Neutrophil (primary cell): ENCODE measurements at regions not wholly inside any gene's neighbourhood (a gene's known extent, or its start where the extent isn't known, plus 50 kb on each side); places are given as distances from the start of the nearest gene placed in this dataset.

Experiments used
- H3K27ac ChIP-seq: fragments of 200-600 bp; sonication (generic); 2 replicates; pipeline ENCODE4 v1.5.1; 2016; ENCODE audit warnings: mild to moderate bottlenecking, moderate library complexity
- H3K27me3 ChIP-seq: fragments of 200-600 bp; sonication (generic); 2 replicates; pipeline ENCODE4 v1.6.0; 2016; ENCODE audit warnings: mild to moderate bottlenecking
- H3K36me3 ChIP-seq: fragments of 200-600 bp; sonication (generic); 2 replicates; pipeline ENCODE4 v1.5.1; 2017
- H3K4me1 ChIP-seq, 2 experiments: fragments of 200-600 bp in 1 of 2; sonication (generic) in 1 of 2; 1 replicate in 1 of 2; 2 replicates in 1 of 2; pipeline versions ENCODE4 v1.5.1 to v1.6.1; 2013 to 2016; ENCODE audit warnings: low read depth in 1 of 2, low read length in 1 of 2, mild to moderate bottlenecking in 1 of 2, moderate library complexity in 1 of 2; ENCODE audit not compliant: control insufficient read depth in 1 of 2, insufficient read depth in 1 of 2
- H3K4me3 ChIP-seq, 2 experiments: fragments of 200-600 bp in 1 of 2; sonication (generic) in 1 of 2; 1 replicate in 1 of 2; 2 replicates in 1 of 2; pipeline ENCODE4 v1.5.1; 2013 to 2016; ENCODE audit warnings: low read depth in 1 of 2, low read length in 1 of 2, mild to moderate bottlenecking in 1 of 2, moderate library complexity in 1 of 2
- H3K9me3 ChIP-seq: fragments of 200-600 bp; sonication (generic); 2 replicates; pipeline ENCODE4 v1.5.1; 2016
- CTCF ChIP-seq: fragments of 200-600 bp; sonication (generic); IDR thresholded peaks from 2 replicates; pipeline ENCODE4 v1.5.1; 2016; ENCODE audit warnings: antibody characterized with exemption

GRCh38 chr1:14439015-14439414 lies 159.5 kb upstream of the KAZN start:
- Histone ChIP-seq H3K4me1 (no peaks in the 10 kb centered on the region), H3K4me3 (no peak overlapping the region), H3K27me3 (no peaks in the 10 kb centered on the region), H3K27ac (no peak overlapping the region), H3K36me3 (no peaks in the 10 kb centered on the region), H3K9me3 (no peaks in the 10 kb centered on the region)
- TF ChIP-seq CTCF, result no peak

GRCh38 chr1:14440166-14440565 lies 158.3 kb upstream of the KAZN start:
- H3K4me3 ChIP-seq, result no peak overlapping the region
- no peaks in the 10 kb centered on the region for H3K9me3 ChIP-seq
- no peaks in the 10 kb centered on the region for H3K4me1 ChIP-seq
- no peak overlapping the region for H3K27ac ChIP-seq
- H3K36me3 ChIP-seq, result no peaks in the 10 kb centered on the region
- TF ChIP-seq CTCF, result no peak
- H3K27me3 ChIP-seq, result no peaks in the 10 kb centered on the region

GRCh38 chr1:14440731-14441130 lies 157.8 kb upstream of the KAZN start:
- H3K27me3 ChIP-seq, result no peaks in the 10 kb centered on the region
- H3K36me3 ChIP-seq, result no peaks in the 10 kb centered on the region
- no peak for TF ChIP-seq CTCF
- H3K4me3 ChIP-seq, result no peak overlapping the region
- no peak overlapping the region for H3K27ac ChIP-seq
- no peaks in the 10 kb centered on the region for H3K4me1 ChIP-seq
- no peaks in the 10 kb centered on the region for H3K9me3 ChIP-seq

- H3K27me3 ChIP-seq, result no peaks in the 10 kb centered on the region
- TF ChIP-seq CTCF, result no peak
- H3K4me3 ChIP-seq, result no peak overlapping the region
- H3K9me3 ChIP-seq, result no peaks in the 10 kb centered on the region
- no peaks in the 10 kb centered on the region for H3K36me3 ChIP-seq
- H3K4me1 ChIP-seq, result no peaks in the 10 kb centered on the region
- H3K27ac ChIP-seq, result no peak overlapping the region
These were observed 157.2 kb upstream of the KAZN start for GRCh38 chr1:14441302-14441741.

- no peaks in the 10 kb centered on the region for H3K4me1 ChIP-seq
- H3K4me3 ChIP-seq, result no peak overlapping the region
- H3K9me3 ChIP-seq, result no peaks in the 10 kb centered on the region
- no peaks in the 10 kb centered on the region for H3K36me3 ChIP-seq
- TF ChIP-seq CTCF, result no peak
- H3K27ac ChIP-seq, result no peak overlapping the region
- no peaks in the 10 kb centered on the region for H3K27me3 ChIP-seq
These were observed 155.8 kb upstream of the KAZN start for GRCh38 chr1:14442669-14443068.
